GM18520 (cell line): ENCODE measurements at regions not wholly inside any gene's neighbourhood (a gene's known extent, or its start where the extent isn't known, plus 50 kb on each side); places are given as distances from the start of the nearest gene placed in this dataset.
"Not testable (repeated sequence)": the region's sequence is repeated elsewhere in the genome, so short reads cannot be mapped to it uniquely, and the experiment has no call there.

Experiments
- ATAC-seq: cut with Tn5 transposase; IDR thresholded peaks from one replicate; pipeline ENCODE4 v1.9.1; 2021; ENCODE audit not compliant: unreplicated experiment

- not testable (repeated sequence) for ATAC-seq
These were observed 125.6 kb downstream of the ZNF281 start for GRCh38 chr1:200284236-200284635.

- no peak for ATAC-seq
These were observed 127.2 kb downstream of the ZNF281 start for GRCh38 chr1:200282497-200283122.

GRCh38 chr1:200281201-200281835 is 128.5 kb downstream of the ZNF281 start:
- ATAC-seq, result no peak

DNA sequence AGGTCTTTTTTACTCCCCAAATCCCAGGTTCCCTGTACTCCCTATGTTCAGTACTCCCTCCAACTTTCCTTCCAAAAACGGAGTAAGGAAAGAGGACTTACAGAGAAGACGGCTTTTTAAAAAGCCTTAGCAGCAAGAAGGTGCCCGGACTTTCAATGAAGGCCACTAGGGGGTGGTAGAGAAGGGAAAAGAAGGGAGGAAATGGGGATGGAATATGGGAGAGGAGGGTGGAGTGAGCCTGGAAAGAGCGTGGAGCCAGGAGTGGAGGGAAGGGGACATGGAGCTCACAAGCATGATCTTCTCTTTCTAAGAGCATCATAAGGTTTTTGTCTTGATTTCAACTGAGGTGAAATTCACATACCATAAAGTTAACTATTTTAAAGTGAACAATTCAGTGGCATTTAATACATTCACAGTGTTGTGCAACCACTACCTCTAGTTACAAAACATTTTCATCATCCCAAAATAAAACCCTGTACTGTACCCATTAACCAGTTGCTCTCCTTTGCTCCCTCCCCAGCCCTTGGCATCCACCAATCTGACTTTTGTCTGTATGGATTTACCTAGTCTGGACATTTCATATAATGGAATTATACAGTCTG is 129.9 kb downstream of the ZNF281 start:
- no peak for ATAC-seq

DNA sequence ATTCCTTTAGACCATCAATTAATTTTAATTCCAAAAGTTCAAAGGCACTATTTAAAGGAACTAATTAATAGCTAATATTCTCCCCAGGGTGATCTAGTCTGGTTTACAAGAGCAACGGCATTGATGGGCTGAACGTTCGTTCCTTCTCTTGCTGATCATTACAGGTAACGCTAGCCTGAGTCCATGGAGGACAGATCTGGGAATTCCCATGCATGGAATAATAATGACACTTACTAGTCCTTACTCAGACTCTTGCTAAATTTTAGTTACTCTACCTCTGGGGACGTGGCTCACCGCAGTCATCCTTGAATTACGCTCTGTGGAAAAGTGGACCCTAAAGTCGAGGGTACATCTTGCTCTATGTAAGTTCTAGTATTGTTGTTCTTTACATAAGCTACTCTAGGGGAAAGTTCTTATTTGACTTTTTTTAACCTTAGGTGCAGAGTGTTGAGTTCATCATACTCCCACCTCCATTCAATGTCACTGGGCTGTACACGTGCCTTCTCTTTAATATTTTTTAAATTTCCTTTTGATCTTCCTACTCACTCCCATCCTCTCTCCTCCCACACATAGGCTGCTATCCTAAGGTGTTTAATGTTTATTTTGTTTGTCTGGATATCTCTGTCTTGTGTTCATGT is 133.9 kb downstream of the ZNF281 start:
- ATAC-seq, result no peak

DNA sequence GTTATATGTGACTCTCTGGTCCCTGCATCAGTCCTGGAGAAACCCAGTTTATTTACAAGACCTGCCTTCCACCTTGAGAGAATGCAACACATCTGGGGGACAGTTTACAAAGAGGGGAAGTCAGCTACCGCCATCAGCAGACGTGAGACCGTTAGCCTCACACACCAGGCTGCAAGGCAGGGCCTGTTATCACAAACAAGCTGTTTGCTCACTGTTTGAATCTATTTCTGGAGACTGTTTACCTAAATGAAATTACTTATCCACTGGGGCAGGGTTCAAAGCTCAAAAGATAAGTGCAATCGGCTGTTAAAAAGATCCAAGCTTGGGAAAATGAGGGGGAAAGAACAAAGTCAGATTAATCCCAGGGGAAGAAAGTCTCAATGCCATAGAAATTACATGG is 134.4 kb downstream of the ZNF281 start:
- ATAC-seq, result no peak

GRCh38 chr1:200274116-200274515 is 135.7 kb downstream of the ZNF281 start:
- no peak for ATAC-seq

GRCh38 chr1:200272481-200273068 is 137.3 kb downstream of the ZNF281 start:
- ATAC-seq, result no peak

- no peak for ATAC-seq
These were observed 140.6 kb downstream of the ZNF281 start for GRCh38 chr1:200269256-200269655.

DNA sequence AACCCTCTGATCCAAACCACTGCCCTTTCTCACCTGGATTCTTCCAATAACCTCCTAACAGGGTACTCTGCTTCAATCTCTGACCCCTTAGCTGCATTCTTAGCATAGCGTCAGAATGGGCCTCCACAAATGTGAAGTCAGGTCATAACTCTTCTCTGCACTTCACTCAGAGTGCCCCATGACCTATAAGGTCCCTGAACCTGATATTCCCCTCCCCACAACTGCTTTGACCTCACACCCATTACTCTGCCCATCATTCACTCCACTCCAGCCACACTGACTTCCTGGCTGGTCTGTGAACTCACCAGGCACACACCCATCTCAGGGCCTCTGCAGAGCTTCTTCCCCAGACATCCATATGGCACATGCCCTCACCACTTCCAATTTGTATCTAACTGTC is 141.9 kb downstream of the ZNF281 start:
- no peak for ATAC-seq

GRCh38 chr1:200267458-200267857 is 142.4 kb downstream of the ZNF281 start:
- ATAC-seq, result no peak

DNA sequence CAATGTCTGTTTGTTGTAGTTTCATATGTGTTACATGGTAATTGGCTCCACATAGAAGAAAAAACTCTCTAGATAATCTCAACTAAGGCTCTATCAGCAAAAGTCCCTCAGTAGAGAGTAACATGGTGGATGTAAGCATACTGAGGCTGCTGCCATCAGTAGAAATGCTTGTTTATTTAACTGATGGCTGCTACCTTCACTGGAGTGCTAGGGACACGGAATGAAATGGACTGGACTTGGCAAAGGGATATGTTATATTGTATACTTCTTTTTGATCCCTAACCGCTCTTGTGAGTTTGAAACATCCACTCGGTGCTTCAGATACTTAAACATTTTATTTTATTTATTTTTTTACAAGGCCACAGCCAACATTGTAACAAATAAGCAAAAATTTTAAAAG is 143.0 kb downstream of the ZNF281 start:
- ATAC-seq, result no peak

DNA sequence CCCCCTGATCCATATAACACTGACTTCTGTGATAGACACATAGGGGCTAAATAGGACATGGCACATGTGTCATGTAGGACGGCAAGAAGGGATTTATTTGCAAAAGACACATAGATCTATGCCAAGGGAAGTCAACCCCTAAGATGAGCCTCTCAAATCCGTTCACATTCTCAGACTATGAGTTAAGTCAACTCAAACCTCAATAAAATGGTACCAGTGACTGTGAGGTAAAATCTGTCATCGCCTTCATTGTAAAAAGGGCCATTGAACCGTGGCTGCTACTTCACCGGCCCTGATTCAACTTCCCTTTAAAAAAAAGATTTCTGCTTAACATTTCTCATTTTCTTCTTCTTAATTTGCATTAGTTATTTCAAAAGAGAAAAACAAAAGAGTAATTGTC is 144.0 kb downstream of the ZNF281 start:
- no peak for ATAC-seq

GRCh38 chr1:200265104-200265503 is 144.7 kb downstream of the ZNF281 start:
- ATAC-seq, result no peak

DNA sequence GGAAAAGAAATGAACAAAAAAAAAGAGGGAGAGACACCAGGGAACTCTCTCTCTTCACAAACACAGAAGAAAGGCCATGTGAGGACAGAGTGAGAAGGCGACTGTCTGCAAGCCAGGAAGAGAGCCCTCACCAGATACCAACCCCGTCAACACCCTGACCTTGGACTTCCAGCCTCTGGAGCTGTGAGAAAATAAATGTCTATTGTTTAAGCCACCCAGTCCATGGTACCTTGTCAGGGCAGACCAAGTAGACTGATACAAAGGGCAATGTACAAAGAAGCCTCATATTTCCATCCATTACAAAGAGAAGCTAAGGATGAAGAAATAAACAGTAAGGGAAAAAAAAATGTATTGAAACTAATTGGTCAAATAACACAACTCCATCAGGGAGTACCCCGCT is 146.6 kb downstream of the ZNF281 start:
- ATAC-seq, result no peak

GRCh38 chr1:200262326-200262965 is 147.4 kb downstream of the ZNF281 start:
- peak; percentile 69 for ATAC-seq

GRCh38 chr1:200260597-200261335 is 149.1 kb downstream of the ZNF281 start:
- ATAC-seq, result no peak

DNA sequence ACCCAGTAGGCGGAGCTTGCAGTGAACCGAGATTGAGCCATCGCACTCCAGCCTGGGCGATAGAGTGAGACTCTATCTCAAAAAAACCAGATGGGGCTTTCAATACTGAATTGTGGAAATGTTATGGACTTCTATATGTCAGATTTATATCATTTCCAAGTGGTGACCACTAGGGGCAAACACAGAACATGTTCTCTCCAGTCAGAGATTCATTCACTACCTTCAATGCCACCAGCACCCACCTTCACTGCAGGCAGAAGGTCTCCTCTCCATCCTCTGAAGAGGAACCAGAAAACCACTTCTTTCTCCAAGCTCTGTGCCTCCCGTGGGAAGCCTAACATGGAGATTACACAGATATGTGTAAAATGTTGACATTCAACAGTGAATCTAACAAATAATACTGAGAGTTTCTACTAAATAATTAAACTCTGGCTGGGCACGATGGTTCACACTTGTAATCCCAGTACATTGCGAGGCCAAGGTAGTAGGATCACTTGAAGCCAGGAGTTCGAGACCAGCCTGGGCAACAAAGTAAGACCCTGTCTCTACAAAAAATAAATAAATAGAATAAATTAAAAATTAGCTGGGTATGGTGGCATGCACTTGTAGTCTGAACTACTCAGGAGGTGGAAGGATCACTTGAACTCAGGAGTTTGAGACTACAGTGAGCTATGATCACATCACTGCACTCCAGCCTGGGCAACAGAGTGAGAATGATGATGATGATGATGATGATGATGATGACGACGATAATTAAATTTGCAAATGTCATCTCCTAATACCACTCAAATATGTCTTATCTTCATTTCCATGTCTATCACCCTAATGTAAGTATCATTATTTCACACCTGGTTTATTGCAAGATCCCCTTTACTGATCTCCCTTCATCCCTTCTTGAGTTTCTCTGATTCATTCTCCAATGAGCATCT is 151.1 kb downstream of the ZNF281 start:
- ATAC-seq, result no peak

- ATAC-seq, result no peak
These were observed 152.6 kb downstream of the ZNF281 start for GRCh38 chr1:200257235-200257634.
